HepG2 (cell line): ENCODE measurements at regions not wholly inside any gene's neighbourhood (a gene's known extent, or its start where the extent isn't known, plus 50 kb on each side); places are given as distances from the start of the nearest gene placed in this dataset.
"Not testable (repeated sequence)": the region's sequence is repeated elsewhere in the genome, so short reads cannot be mapped to it uniquely, and the experiment has no call there.

Source experiments
- ATAC-seq: fragments of 200-7000 bp; cut with Tn5 transposase; 3 replicates; pipeline ENCODE4 v1.9.1; 2020; ENCODE audit warnings: mild to moderate bottlenecking, moderate library complexity
- BruUV-seq: library from RNA; stranded (reverse); fragments of 400-500 nt; replicated peaks from 2 replicates; lab custom pipeline; 2021; lab: Mats Ljungman, UMichigan
- CTCF ChIA-PET: fragments of 300-600 bp; formaldehyde crosslinking; extraction: SDS; loops from one replicate; lab custom pipeline; 2021; ENCODE audit warnings: low total read pairs, inconsistent platforms, low intra/inter-chr PET ratio; lab: Yijun Ruan, JAX
- POLR2A ChIA-PET: fragments of 350-600 bp; sonication (Branson Sonifier 250); formaldehyde crosslinking; loops from one replicate; lab custom pipeline; 2020; ENCODE audit warnings: antibody characterized with exemption, inconsistent platforms; lab: Yijun Ruan, JAX
- DNase-seq: peaks from one replicate; pipeline ENCODE4 v3.0.0-alpha.2; 2015; ENCODE audit warnings: low spot score
- FAIRE-seq: peaks from 3 replicates; lab custom pipeline; 2011; peaks lifted over from hg19 to GRCh38; lab: Jason Lieb, UNC
- H2AFZ ChIP-seq: one replicate; pipeline ENCODE4 v1.6.1; 2011; ENCODE audit warnings: low read length, inconsistent platforms
- H3K27ac ChIP-seq: fragments of 300-600 bp; 3 replicates; pipeline ENCODE4 v1.8.0; 2011; ENCODE audit warnings: mixed run types, mild to moderate bottlenecking, mixed read lengths, low read length, inconsistent platforms; ENCODE audit not compliant: insufficient read depth; ENCODE audit errors: extremely low read length
- H3K27me3 ChIP-seq, 2 experiments: fragments of 200-600 bp in 1 of 2; 2 replicates in 1 of 2; 3 replicates in 1 of 2; pipeline versions ENCODE4 v1.6.0 to v1.8.0; 2011; ENCODE audit warnings: low read length in 2 of 2, mild to moderate bottlenecking in 2 of 2, moderate library complexity in 2 of 2, inconsistent platforms in 1 of 2; ENCODE audit not compliant: insufficient read depth in 2 of 2, control insufficient read depth in 1 of 2
- H3K36me3 ChIP-seq, 2 experiments: fragments of 200-600 bp in 1 of 2; replicated peaks in 1 of 2; 2 replicates in 1 of 2; 3 replicates in 1 of 2; pipeline versions ENCODE4 v1.5.1 to v1.8.0; 2011; ENCODE audit warnings: low read length in 2 of 2, inconsistent platforms in 1 of 2; ENCODE audit not compliant: insufficient read depth in 2 of 2, control insufficient read depth in 1 of 2
- H3K4me1 ChIP-seq: 2 replicates; pipeline ENCODE4 v1.5.1; 2012; ENCODE audit warnings: low read length, inconsistent platforms; ENCODE audit not compliant: insufficient read depth
- H3K4me2 ChIP-seq: 2 replicates; pipeline ENCODE4 v1.6.0; 2011; ENCODE audit warnings: low read depth, low read length, inconsistent platforms
- H3K4me3 ChIP-seq, 3 experiments: fragments of 200-600 bp in 1 of 3; sonication (generic), shearing (Covaris generic) in 1 of 3; replicated peaks in 1 of 3; 2 replicates each; pipeline ENCODE4 v1.5.1; 2011 to 2016; ENCODE audit warnings: low read length in 3 of 3, inconsistent platforms in 2 of 3, low read depth in 2 of 3, mild to moderate bottlenecking in 2 of 3, control low read depth in 1 of 3, mixed read lengths in 1 of 3; ENCODE audit not compliant: insufficient read depth in 1 of 3
- H3K79me2 ChIP-seq: one replicate; pipeline ENCODE4 v1.6.1; 2011; ENCODE audit warnings: low read length, inconsistent platforms; ENCODE audit not compliant: insufficient read depth
- H3K9ac ChIP-seq: 2 replicates; pipeline ENCODE4 v1.6.0; 2011; ENCODE audit warnings: mild to moderate bottlenecking, low read depth, low read length, inconsistent platforms; ENCODE audit not compliant: insufficient read depth
- H3K9me3 ChIP-seq: 2 replicates; pipeline ENCODE4 v1.5.1; 2012; ENCODE audit warnings: mild to moderate bottlenecking, low read length
- H4K20me1 ChIP-seq: 2 replicates; pipeline ENCODE4 v1.6.0; 2011; ENCODE audit warnings: inconsistent platforms, mild to moderate bottlenecking, low read length, moderate library complexity; ENCODE audit not compliant: insufficient read depth
- ATRX ChIP-seq: sonication (generic); formaldehyde crosslinking; IDR thresholded peaks from 2 replicates; pipeline ENCODE4 v1.4.0; 2020; ENCODE audit warnings: missing genetic modification reagents, borderline replicate concordance
- MIXL1 ChIP-seq: IDR thresholded peaks from 2 replicates; pipeline ENCODE4 v1.6.1; 2016
- PHF20 ChIP-seq: sonication (generic); formaldehyde crosslinking; IDR thresholded peaks from 2 replicates; pipeline ENCODE4 v1.5.0; 2020; ENCODE audit warnings: mild to moderate bottlenecking, missing genetic modification reagents
- ZFP1 ChIP-seq: IDR thresholded peaks from 2 replicates; pipeline ENCODE4 v1.6.1; 2016
- ZNF20 ChIP-seq: sonication (generic); formaldehyde crosslinking; IDR thresholded peaks from 2 replicates; pipeline ENCODE4 v1.4.0; 2020; ENCODE audit warnings: mild to moderate bottlenecking, moderate library complexity, missing genetic modification reagents
- ZNF501 ChIP-seq: sonication (generic); formaldehyde crosslinking; IDR thresholded peaks from 2 replicates; pipeline ENCODE4 v1.5.1; 2020; ENCODE audit warnings: mild to moderate bottlenecking, moderate library complexity, missing genetic modification reagents
- ZNF83 ChIP-seq: sonication (generic); formaldehyde crosslinking; IDR thresholded peaks from 2 replicates; pipeline ENCODE4 v1.4.0; 2020; ENCODE audit warnings: missing genetic modification reagents, mild to moderate bottlenecking, borderline replicate concordance
- ZSCAN29 ChIP-seq: sonication (generic); formaldehyde crosslinking; conservative IDR thresholded peaks from 2 replicates; pipeline ENCODE4 v1.4.0; 2020; ENCODE audit warnings: mild to moderate bottlenecking, missing genetic modification reagents
- WGBS: methylation state at CpG from one replicate; pipeline ENCODE4 v1.1.6; 2017; ENCODE audit warnings: low lambda C conversion rate; 5-methylcytosine and 5-hydroxymethylcytosine counted together
- in situ Hi-C: cut with HindIII; loops from 2 replicates; pipeline ENCODE4 v1.10.0; 2017; ENCODE audit warnings: low pct_unique_long_range_greater_than_20kb; ENCODE audit not compliant: extremely low pct_ligation_motif_present
- intact Hi-C: fragments of 100-400 bp; cut with micrococcal nuclease; formaldehyde crosslinking; loops from one replicate; pipeline ENCODE4 v1.10.0; 2022; ENCODE audit not compliant: unreplicated experiment
- TF ChIP-seq, protein P1 (sequence below): sonication (generic); formaldehyde crosslinking; IDR thresholded peaks from 2 replicates; pipeline ENCODE4 v1.4.0; 2020; ENCODE audit warnings: missing genetic modification reagents
- TF ChIP-seq, protein P2 (sequence below): sonication (generic); formaldehyde crosslinking; IDR thresholded peaks from 2 replicates; pipeline ENCODE4 v1.5.0; 2020; ENCODE audit warnings: missing genetic modification reagents

GRCh38 chr7:119967221-119967620 is 305.8 kb upstream of the KCND2 start (continued):
- no peak for TF ChIP-seq ZSCAN29 (CRISPR knock-in tag)

DNA sequence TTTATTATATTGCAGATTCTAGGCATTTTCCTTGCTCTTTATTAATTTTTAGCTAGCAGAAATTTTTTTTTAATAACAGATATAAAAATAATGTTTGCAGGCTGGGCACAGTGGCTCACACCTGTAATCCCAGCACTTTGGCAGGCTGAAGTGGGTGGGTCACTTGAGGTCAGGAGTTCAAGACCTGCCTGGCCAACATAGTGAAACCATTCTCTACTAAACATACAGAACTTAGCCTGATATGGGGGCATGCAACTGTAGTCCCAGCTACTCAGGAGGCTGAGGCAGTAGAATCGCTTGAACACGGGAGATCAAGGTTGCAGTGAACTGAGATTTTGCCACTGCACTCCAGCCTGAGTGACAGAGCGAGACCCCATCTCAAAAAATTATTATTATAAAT is 304.6 kb upstream of the KCND2 start:
- H2AFZ ChIP-seq, H3K27me3 ChIP-seq, H3K27ac ChIP-seq, DNase-seq, H3K36me3 ChIP-seq, intact Hi-C loops, POLR2A ChIA-PET, in situ Hi-C loops, H3K9ac ChIP-seq, H3K4me2 ChIP-seq, H4K20me1 ChIP-seq, H3K4me1 ChIP-seq, H3K79me2 ChIP-seq, H3K4me3 ChIP-seq, BruUV-seq, ATAC-seq, H3K9me3 ChIP-seq, CTCF ChIA-PET, FAIRE-seq: not testable (repeated sequence)
- WGBS: 0% methylated on average over 3 of the region's 3 CpGs

- in situ Hi-C loops (no loop called here), intact Hi-C loops (no loop called here)
- Histone ChIP-seq H2AFZ (no peak overlapping the region), H3K27me3 (no peaks in the 10 kb centered on the region), H3K4me1 (no peaks in the 10 kb centered on the region), H3K9me3 (no peaks in the 10 kb centered on the region), H3K27ac (no peak overlapping the region), H4K20me1 (no peaks in the 10 kb centered on the region), H3K4me3 (no peak overlapping the region), H3K79me2 (no peaks in the 10 kb centered on the region), H3K36me3 (no peaks in the 10 kb centered on the region), H3K9ac (no peak overlapping the region), H3K4me2 (no peak overlapping the region)
- no TSS peak for BruUV-seq
- ATAC-seq (no peak), FAIRE-seq (no peak), DNase-seq (no peak)
- ChIA-PET CTCF (no interaction called here), POLR2A (no interaction called here)
- WGBS: 15% methylated on average over 1 of the region's 1 CpG
- TF ChIP-seq ATRX (CRISPR knock-in tag) (no peak), ZNF20 (CRISPR knock-in tag) (no peak), ZNF501 (CRISPR knock-in tag) (no peak), ZNF83 (CRISPR knock-in tag) (no peak), PHF20 (CRISPR knock-in tag) (no peak), MIXL1 (CRISPR knock-in tag) (no peak), ZFP1 (no peak)
- TF ChIP-seq, protein P1, sequence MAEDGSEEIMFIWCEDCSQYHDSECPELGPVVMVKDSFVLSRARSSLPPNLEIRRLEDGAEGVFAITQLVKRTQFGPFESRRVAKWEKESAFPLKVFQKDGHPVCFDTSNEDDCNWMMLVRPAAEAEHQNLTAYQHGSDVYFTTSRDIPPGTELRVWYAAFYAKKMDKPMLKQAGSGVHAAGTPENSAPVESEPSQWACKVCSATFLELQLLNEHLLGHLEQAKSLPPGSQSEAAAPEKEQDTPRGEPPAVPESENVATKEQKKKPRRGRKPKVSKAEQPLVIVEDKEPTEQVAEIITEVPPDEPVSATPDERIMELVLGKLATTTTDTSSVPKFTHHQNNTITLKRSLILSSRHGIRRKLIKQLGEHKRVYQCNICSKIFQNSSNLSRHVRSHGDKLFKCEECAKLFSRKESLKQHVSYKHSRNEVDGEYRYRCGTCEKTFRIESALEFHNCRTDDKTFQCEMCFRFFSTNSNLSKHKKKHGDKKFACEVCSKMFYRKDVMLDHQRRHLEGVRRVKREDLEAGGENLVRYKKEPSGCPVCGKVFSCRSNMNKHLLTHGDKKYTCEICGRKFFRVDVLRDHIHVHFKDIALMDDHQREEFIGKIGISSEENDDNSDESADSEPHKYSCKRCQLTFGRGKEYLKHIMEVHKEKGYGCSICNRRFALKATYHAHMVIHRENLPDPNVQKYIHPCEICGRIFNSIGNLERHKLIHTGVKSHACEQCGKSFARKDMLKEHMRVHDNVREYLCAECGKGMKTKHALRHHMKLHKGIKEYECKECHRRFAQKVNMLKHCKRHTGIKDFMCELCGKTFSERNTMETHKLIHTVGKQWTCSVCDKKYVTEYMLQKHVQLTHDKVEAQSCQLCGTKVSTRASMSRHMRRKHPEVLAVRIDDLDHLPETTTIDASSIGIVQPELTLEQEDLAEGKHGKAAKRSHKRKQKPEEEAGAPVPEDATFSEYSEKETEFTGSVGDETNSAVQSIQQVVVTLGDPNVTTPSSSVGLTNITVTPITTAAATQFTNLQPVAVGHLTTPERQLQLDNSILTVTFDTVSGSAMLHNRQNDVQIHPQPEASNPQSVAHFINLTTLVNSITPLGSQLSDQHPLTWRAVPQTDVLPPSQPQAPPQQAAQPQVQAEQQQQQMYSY (CRISPR knock-in tag): no peak
- TF ChIP-seq, protein P2, sequence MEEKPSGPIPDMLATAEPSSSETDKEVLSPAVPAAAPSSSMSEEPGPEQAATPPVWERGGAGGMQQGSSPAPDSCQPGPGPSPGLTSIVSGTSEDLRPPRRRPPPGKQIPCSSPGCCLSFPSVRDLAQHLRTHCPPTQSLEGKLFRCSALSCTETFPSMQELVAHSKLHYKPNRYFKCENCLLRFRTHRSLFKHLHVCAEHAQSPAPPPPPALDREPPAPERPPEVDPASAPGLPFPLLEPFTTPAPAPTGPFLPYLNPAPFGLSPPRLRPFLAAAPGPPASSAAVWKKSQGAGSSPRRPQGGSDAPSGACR (CRISPR knock-in tag): no peak
Measured at GRCh38 chr7:119969054-119969453, 303.9 kb upstream of the KCND2 start.
